WTC11 (cell line): ENCODE measurements at regions not wholly inside any gene's neighbourhood (a gene's known extent, or its start where the extent isn't known, plus 50 kb on each side); places are given as distances from the start of the nearest gene placed in this dataset.

Source experiments
- ATF1 ChIP-seq: sonication (generic); formaldehyde crosslinking; IDR thresholded peaks from 2 replicates; pipeline ENCODE4 v1.8.1; 2023; ENCODE audit warnings: mild to moderate bottlenecking, moderate library complexity, missing genetic modification reagents
- ATF3 ChIP-seq: sonication (generic); formaldehyde crosslinking; conservative IDR thresholded peaks from 2 replicates; pipeline ENCODE4 v1.8.1; 2022; ENCODE audit warnings: mild to moderate bottlenecking, missing genetic modification reagents
- CTCF ChIP-seq: fragments of 200-600 bp; IDR thresholded peaks from 2 replicates; pipeline ENCODE4 v1.8.0; 2022; ENCODE audit warnings: antibody characterized with exemption
- NR2C2 ChIP-seq: sonication (generic); formaldehyde crosslinking; IDR thresholded peaks from 2 replicates; pipeline ENCODE4 v1.8.0; 2022; ENCODE audit warnings: mild to moderate bottlenecking, missing genetic modification reagents
- NR3C1 ChIP-seq: sonication (generic); formaldehyde crosslinking; conservative IDR thresholded peaks from 2 replicates; pipeline ENCODE4 v1.8.1; 2023; ENCODE audit warnings: low read depth, mild to moderate bottlenecking, missing genetic modification reagents
- PRDM15 ChIP-seq: sonication (generic); formaldehyde crosslinking; IDR thresholded peaks from 2 replicates; pipeline ENCODE4 v1.8.0; 2022; ENCODE audit warnings: missing genetic modification reagents
- SMAD3 ChIP-seq: sonication (generic); formaldehyde crosslinking; IDR thresholded peaks from 2 replicates; pipeline ENCODE4 v1.8.0; 2022; ENCODE audit warnings: missing genetic modification reagents, mild to moderate bottlenecking, borderline replicate concordance
- SMAD4 ChIP-seq: sonication (generic); formaldehyde crosslinking; IDR thresholded peaks from 2 replicates; pipeline ENCODE4 v1.8.0; 2022; ENCODE audit warnings: mild to moderate bottlenecking, missing genetic modification reagents
- USF1 ChIP-seq: sonication (generic); formaldehyde crosslinking; IDR thresholded peaks from 2 replicates; pipeline ENCODE4 v1.8.0; 2022; ENCODE audit warnings: mild to moderate bottlenecking, missing genetic modification reagents
- ZBTB43 ChIP-seq: sonication (generic); formaldehyde crosslinking; IDR thresholded peaks from 2 replicates; pipeline ENCODE4 v1.8.1; 2023; ENCODE audit warnings: mild to moderate bottlenecking, missing genetic modification reagents
- ZNF121 ChIP-seq: sonication (generic); formaldehyde crosslinking; IDR thresholded peaks from 2 replicates; pipeline ENCODE4 v1.8.0; 2023; ENCODE audit warnings: missing genetic modification reagents
- ZSCAN18 ChIP-seq: fragments of 250-450 bp; sonication (Bioruptor Pico); IDR thresholded peaks from 2 replicates; pipeline ENCODE4 v2.1.2; 2022; ENCODE audit warnings: mild to moderate bottlenecking, moderate library complexity

GRCh38 chr5:2148312-2149194, 265.8 kb upstream of the IRX4 start:
- no peak for TF ChIP-seq ZSCAN18 (CRISPR knock-in tag)
- no peak for TF ChIP-seq NR2C2 (CRISPR knock-in tag)
- no peak for TF ChIP-seq CTCF
- no peak for TF ChIP-seq ZNF121 (CRISPR knock-in tag)
- TF ChIP-seq PRDM15 (CRISPR knock-in tag) = no peak
- TF ChIP-seq SMAD4 = no peak
- no peak for TF ChIP-seq SMAD3
- no peak for TF ChIP-seq ATF3 (CRISPR knock-in tag)
- TF ChIP-seq USF1 (CRISPR knock-in tag) = no peak
- TF ChIP-seq ZBTB43 (CRISPR knock-in tag) = no peak
- TF ChIP-seq NR3C1 (CRISPR knock-in tag) = no peak
- no peak for TF ChIP-seq ATF1 (CRISPR knock-in tag)
